D721Med (cell line): ENCODE measurements at regions not wholly inside any gene's neighbourhood (a gene's known extent, or its start where the extent isn't known, plus 50 kb on each side); places are given as distances from the start of the nearest gene placed in this dataset.
"Not testable (repeated sequence)": the region's sequence is repeated elsewhere in the genome, so short reads cannot be mapped to it uniquely, and the experiment has no call there.

Experiments
- DNase-seq: peaks from one replicate; pipeline ENCODE4 v3.0.0; 2011; ENCODE audit warnings: low spot score; ENCODE audit not compliant: insufficient read length
- FAIRE-seq: peaks from 2 replicates; lab custom pipeline; 2011; peaks lifted over from hg19 to GRCh38; lab: Jason Lieb, UNC
- TF ChIP-seq, protein P1 (sequence below): IDR thresholded peaks from 2 replicates; pipeline ENCODE4 v1.5.1; 2012; ENCODE audit warnings: mild to moderate bottlenecking, control low read depth; ENCODE audit not compliant: insufficient read depth; ENCODE audit errors: missing control alignments

DNA sequence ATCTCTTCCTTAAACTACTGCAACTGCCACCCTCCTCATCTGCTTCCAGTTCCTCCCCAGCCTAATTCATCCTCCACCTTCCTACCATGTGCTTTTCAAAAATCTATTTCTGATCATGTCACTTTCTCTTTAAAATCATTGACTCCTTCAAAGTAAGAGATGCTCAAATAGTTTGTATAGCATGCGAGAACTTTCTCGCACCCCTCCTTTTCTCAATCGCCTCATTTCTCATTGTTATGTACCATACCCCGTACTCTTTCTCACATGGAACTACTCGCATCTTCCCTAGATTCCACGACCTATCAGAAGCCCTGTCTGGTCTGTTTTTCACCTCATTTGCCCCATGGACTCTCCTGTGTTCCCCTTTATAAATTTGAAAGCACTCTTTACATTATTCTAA is 238.2 kb downstream of the NRIP1 start:
- no peak for DNase-seq
- TF ChIP-seq, protein P1, sequence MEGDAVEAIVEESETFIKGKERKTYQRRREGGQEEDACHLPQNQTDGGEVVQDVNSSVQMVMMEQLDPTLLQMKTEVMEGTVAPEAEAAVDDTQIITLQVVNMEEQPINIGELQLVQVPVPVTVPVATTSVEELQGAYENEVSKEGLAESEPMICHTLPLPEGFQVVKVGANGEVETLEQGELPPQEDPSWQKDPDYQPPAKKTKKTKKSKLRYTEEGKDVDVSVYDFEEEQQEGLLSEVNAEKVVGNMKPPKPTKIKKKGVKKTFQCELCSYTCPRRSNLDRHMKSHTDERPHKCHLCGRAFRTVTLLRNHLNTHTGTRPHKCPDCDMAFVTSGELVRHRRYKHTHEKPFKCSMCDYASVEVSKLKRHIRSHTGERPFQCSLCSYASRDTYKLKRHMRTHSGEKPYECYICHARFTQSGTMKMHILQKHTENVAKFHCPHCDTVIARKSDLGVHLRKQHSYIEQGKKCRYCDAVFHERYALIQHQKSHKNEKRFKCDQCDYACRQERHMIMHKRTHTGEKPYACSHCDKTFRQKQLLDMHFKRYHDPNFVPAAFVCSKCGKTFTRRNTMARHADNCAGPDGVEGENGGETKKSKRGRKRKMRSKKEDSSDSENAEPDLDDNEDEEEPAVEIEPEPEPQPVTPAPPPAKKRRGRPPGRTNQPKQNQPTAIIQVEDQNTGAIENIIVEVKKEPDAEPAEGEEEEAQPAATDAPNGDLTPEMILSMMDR = no peak
- FAIRE-seq = no peak

DNA sequence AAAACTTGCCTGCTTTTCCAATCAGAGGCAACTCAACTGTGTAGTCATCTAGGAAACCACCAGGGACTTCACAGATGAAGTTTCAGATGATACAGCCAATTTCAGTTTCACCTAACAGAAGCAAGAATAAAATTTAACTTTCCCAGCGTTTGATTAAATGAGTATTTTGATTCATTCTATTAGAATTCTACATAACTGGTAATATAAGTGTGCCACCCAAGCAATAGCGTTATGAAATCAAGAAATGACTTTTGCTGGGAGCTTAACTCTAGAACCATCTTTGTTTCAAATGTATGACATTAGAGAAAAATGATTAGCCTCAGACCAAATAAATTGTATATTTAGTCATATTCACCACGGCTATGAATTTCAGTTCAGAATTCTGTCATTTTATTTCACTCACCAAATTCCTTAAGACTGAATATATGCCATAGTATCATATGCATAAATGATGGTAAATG is 239.3 kb downstream of the NRIP1 start:
- TF ChIP-seq, protein P1 = no peak
- DNase-seq (no peak), FAIRE-seq (no peak)

DNA sequence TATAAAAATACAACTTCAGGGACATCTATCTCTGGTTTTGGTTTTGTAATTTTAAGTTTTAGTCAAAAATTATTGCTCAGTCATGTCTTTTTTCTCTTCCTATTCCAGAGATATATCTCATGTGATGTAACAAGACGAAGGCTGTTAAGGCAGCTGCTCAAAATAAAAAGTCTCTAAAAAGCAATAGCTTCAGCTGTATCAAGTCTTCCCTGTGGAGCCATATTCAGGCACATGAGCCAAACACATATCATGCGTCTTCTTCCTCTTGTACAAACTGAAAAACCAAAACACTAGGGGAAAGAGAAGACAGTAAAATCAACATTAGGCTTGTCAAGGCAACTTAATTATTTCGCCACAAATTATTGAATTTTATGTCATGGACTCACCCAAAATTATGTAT is 240.7 kb downstream of the NRIP1 start:
- TF ChIP-seq, protein P1 = no peak
- FAIRE-seq (no peak), DNase-seq (no peak)

DNA sequence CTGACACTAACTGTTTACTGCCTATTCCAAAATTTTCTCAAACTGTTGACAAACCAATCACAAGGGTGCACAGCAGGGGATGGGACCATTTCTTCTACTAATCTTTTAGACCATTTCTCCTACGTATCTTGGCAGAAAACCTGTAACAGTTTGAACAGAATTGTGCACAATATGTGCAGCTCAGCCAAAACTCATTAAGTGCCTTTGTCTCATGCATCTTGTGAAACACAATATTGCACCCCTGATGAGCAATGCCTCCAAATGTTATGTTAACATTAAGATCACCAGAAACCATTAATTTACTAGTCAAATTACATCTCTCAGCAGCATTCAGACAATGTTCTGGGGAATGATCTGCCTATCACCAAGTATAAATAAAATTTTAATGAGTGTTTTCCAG is 247.5 kb downstream of the NRIP1 start:
- no peak for FAIRE-seq
- TF ChIP-seq, protein P1 = no peak
- DNase-seq = no peak

DNA sequence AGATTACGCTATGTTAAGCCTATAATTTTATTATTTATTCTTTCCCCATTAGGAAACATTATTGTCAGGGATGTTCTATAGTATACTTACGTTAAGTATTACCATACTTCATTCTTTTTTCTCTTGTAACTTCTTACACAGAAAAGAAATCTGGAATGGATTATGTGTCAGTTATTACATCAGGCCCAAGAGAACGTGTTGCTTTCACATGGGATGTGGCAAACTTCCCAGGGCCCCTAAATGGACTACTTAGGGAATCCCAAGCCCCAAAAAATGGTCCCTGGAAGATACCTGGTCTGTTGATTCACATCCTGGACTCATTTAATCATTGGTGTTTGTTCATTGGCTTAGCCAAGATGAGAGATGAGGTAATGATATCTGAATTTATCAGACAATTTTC is 249.8 kb downstream of the NRIP1 start:
- no peak for DNase-seq
- TF ChIP-seq, protein P1 = no peak
- FAIRE-seq = no peak

DNA sequence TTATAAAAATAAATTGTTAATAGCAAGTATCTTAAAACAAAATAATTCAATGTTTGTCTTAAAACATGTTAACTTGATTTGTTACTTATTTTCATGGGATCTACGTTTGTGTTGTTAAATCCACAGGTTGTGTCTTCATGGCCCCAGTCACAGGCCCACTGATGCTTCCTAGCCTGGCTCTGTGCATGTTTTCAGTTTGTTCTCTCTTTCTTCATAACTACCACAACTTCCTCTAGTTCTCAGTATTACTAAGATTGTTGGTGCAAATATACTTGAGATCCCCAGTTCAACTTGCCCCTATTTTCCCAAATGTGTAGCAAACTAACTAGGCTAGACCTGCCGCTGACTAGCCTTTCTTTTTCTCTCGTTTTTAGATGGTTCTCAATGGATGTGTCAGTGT is 250.5 kb downstream of the NRIP1 start:
- no peak for DNase-seq
- TF ChIP-seq, protein P1 = no peak
- FAIRE-seq = no peak

DNA sequence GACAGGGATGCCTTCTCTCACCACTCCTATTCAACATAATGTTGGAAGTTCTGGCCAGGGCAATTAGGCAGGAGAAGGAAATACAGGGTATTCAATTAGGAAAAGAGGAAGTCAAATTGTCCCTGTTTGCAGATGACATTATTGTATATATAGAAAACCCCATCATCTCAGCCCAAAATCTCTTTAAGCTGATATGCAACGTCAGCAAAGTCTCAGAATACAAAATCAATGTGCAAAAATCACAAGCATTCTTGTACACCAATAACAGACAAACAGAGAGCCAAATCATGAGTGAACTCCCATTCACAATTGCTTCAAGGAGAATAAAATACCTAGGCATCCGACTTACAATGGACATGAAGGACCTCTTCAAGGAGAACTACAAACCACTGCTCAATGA is 258.1 kb upstream of the SAMSN1 start:
- not testable (repeated sequence) for DNase-seq, FAIRE-seq

DNA sequence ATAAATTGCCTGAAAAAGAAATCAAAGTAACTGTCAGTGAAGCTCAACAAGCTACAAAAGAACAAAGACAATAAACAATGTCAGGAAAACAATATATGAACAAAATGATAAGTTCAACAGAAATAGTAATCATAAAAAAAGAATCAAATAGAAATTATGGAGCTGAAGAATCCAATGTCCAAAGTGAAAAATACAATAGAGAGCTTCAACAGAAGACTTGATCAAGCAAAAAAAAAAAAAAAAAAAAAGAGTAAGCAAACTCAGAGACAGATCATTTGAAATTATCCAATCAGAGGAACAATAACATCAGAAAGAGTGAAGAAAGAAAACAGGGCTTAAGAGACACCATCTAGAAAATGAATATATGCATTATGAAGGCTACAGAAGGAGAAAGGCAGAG is 251.4 kb upstream of the SAMSN1 start:
- DNase-seq (no peak), FAIRE-seq (no peak)
- TF ChIP-seq, protein P1 = no peak
